DOHH2 (cell line): ENCODE measurements at regions not wholly inside any gene's neighbourhood (a gene's known extent, or its start where the extent isn't known, plus 50 kb on each side); places are given as distances from the start of the nearest gene placed in this dataset.

Experiments
- H3F3A ChIP-seq: fragments of 200-600 bp; sonication (generic), shearing (Covaris generic); 2 replicates; pipeline ENCODE4 v1.6.0; 2016; ENCODE audit warnings: antibody characterized with exemption, mild to moderate bottlenecking; ENCODE audit not compliant: control insufficient read depth, insufficient read depth
- H3K27ac ChIP-seq: fragments of 200-600 bp; sonication (generic); 2 replicates; pipeline ENCODE4 v1.5.1; 2014; ENCODE audit warnings: low read depth, mild to moderate bottlenecking, low read length, moderate library complexity
- H3K27me3 ChIP-seq: fragments of 200-600 bp; sonication (generic); 2 replicates; pipeline ENCODE4 v1.6.1; 2014; ENCODE audit warnings: mild to moderate bottlenecking, low read length, mixed read lengths; ENCODE audit not compliant: control insufficient read depth
- H3K36me3 ChIP-seq: fragments of 200-600 bp; sonication (generic); 2 replicates; pipeline ENCODE4 v1.6.1; 2014; ENCODE audit warnings: mild to moderate bottlenecking, low read length, moderate library complexity, mixed read lengths; ENCODE audit not compliant: control insufficient read depth
- H3K4me1 ChIP-seq: fragments of 200-600 bp; sonication (generic); 2 replicates; pipeline ENCODE4 v1.6.1; 2014; ENCODE audit warnings: mild to moderate bottlenecking, low read length, mixed read lengths; ENCODE audit not compliant: control insufficient read depth
- H3K4me2 ChIP-seq: fragments of 200-600 bp; sonication (generic); 2 replicates; pipeline ENCODE4 v1.6.0; 2014; ENCODE audit warnings: mild to moderate bottlenecking, low read length, moderate library complexity
- H3K4me3 ChIP-seq: fragments of 200-600 bp; sonication (generic); 2 replicates; pipeline ENCODE4 v1.5.1; 2014; ENCODE audit warnings: mild to moderate bottlenecking, low read length, mixed read lengths
- H3K79me2 ChIP-seq: fragments of 200-600 bp; sonication (generic); 2 replicates; pipeline ENCODE4 v1.6.1; 2014; ENCODE audit warnings: mild to moderate bottlenecking, low read length, mixed read lengths; ENCODE audit not compliant: control insufficient read depth
- H3K9me2 ChIP-seq: fragments of 200-600 bp; sonication (generic); replicated peaks from 2 replicates; pipeline ENCODE4 v1.6.1; 2014; ENCODE audit warnings: mild to moderate bottlenecking, low read length, mixed read lengths; ENCODE audit not compliant: control insufficient read depth
- H3K9me3 ChIP-seq: fragments of 200-600 bp; sonication (generic); 2 replicates; pipeline ENCODE4 v1.6.1; 2014; ENCODE audit warnings: antibody characterized with exemption, low read length, mixed read lengths; ENCODE audit not compliant: control insufficient read depth, insufficient read depth
- H4K20me1 ChIP-seq: fragments of 200-600 bp; sonication (generic); 2 replicates; pipeline ENCODE4 v1.6.0; 2014; ENCODE audit warnings: low read depth, mild to moderate bottlenecking, antibody characterized with exemption, low read length, moderate library complexity; ENCODE audit not compliant: control insufficient read depth, insufficient read depth
- EZH2phosphoT487 ChIP-seq: fragments of 200-600 bp; sonication (generic); IDR thresholded peaks from 2 replicates; pipeline ENCODE4 v1.6.1; 2017; ENCODE audit warnings: borderline replicate concordance, mild to moderate bottlenecking, antibody characterized with exemption, low read length, moderate library complexity, mixed read lengths
- TF ChIP-seq, protein P1 (sequence below): fragments of 200-600 bp; sonication (generic); IDR thresholded peaks from one replicate; pipeline ENCODE4 v1.5.1; 2014; ENCODE audit warnings: antibody characterized with exemption, mild to moderate bottlenecking, low read depth, low read length; ENCODE audit not compliant: poor library complexity, severe bottlenecking

DNA sequence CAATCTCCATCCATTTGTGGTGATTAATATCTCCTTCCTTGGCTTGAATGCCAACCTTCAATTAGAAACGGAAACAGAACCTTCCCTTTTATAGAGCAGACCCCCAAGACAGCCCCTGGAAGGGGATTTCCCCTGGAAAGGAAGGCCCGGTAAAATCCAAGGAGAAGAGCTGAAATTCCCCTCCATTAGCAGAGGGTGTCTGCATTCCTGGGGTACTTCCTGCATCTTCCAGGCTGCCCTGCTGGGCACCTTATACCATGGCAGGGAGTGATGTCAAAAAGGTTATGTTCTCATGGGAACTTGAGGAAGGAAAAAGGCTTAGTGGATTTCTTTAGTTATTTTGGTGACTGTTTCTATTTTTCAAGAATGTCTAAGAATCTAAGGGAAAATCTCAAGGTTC, 116.7 kb upstream of the NEO1 start:
- Histone ChIP-seq H3K27ac (no peak overlapping the region), H3K4me3 (no peak overlapping the region), H3K36me3 (no peaks in the 10 kb centered on the region), H3K27me3 (no peaks in the 10 kb centered on the region; the same call in 1 of the 2 replicates), H3K4me2 (no peak overlapping the region), H3K4me1 (no peaks in the 10 kb centered on the region), H4K20me1 (no peaks in the 10 kb centered on the region), H3F3A (no peaks in the 10 kb centered on the region), H3K9me3 (no peaks in the 10 kb centered on the region), H3K9me2 (no peaks in the 10 kb centered on the region; the same call in 1 of the 2 replicates), H3K79me2 (no peaks in the 10 kb centered on the region)
- TF ChIP-seq, protein P1, sequence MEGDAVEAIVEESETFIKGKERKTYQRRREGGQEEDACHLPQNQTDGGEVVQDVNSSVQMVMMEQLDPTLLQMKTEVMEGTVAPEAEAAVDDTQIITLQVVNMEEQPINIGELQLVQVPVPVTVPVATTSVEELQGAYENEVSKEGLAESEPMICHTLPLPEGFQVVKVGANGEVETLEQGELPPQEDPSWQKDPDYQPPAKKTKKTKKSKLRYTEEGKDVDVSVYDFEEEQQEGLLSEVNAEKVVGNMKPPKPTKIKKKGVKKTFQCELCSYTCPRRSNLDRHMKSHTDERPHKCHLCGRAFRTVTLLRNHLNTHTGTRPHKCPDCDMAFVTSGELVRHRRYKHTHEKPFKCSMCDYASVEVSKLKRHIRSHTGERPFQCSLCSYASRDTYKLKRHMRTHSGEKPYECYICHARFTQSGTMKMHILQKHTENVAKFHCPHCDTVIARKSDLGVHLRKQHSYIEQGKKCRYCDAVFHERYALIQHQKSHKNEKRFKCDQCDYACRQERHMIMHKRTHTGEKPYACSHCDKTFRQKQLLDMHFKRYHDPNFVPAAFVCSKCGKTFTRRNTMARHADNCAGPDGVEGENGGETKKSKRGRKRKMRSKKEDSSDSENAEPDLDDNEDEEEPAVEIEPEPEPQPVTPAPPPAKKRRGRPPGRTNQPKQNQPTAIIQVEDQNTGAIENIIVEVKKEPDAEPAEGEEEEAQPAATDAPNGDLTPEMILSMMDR = no peak
- TF ChIP-seq EZH2phosphoT487 = no peak

DNA sequence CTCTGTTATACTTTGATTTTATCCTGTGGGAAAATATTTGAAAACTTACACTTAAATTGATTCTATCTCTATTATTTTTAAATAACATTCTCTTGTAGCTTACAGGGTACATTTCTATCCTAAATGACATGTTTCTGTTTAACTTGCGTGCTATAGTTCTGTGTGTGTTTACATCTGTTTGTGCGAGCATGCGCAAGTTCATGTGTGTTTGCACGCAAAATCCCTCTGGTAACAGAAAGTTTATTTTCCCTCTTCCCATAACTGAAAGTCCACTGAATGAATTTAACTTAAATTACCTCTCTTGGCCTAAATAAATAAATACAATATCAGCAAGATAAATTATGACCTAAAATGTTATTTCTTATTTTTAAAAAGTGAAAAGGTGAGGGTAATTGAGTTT, 117.3 kb upstream of the NEO1 start:
- Histone ChIP-seq H3K36me3 (no peaks in the 10 kb centered on the region), H3K4me3 (no peak overlapping the region), H3K9me2 (no peaks in the 10 kb centered on the region; the same call in 1 of the 2 replicates), H3K9me3 (no peaks in the 10 kb centered on the region), H3F3A (no peaks in the 10 kb centered on the region), H4K20me1 (no peaks in the 10 kb centered on the region), H3K27me3 (no peaks in the 10 kb centered on the region; the same call in 1 of the 2 replicates), H3K4me1 (no peaks in the 10 kb centered on the region), H3K4me2 (no peak overlapping the region), H3K79me2 (no peaks in the 10 kb centered on the region), H3K27ac (no peak overlapping the region)
- TF ChIP-seq, protein P1 = no peak
- TF ChIP-seq EZH2phosphoT487 = no peak

DNA sequence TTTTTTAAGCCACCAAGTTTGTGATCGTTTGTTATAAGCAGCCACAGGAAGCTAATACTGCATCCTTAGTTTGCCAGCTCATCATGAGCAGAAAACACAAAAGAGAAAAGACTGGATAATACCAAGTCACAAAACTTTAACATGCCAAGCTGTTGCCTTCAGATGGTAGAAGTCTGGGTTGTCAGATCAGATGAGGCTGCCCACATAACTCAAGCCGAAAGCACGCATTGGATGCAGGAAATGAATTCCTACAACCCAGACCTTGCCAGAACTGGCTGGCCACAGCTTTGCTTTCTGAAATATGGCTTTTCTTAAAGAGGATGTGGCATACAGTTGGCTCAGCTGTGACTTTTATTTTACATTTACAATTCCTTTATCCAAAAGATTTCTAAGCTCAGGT, 118.3 kb upstream of the NEO1 start:
- H3F3A ChIP-seq = no peaks in the 10 kb centered on the region
- no peaks in the 10 kb centered on the region for H3K79me2 ChIP-seq
- TF ChIP-seq, protein P1 = no peak
- TF ChIP-seq EZH2phosphoT487 = no peak
- H3K9me2 ChIP-seq = no peaks in the 10 kb centered on the region; the same call in 1 of the 2 replicates
- H3K27ac ChIP-seq = no peak overlapping the region
- peaks cover under 1% of the 10 kb centered on the region; the same call in 1 of the 2 replicates for H3K27me3 ChIP-seq
- no peak overlapping the region for H3K4me3 ChIP-seq
- H3K36me3 ChIP-seq = no peaks in the 10 kb centered on the region
- no peaks in the 10 kb centered on the region for H3K4me1 ChIP-seq
- H3K9me3 ChIP-seq = no peaks in the 10 kb centered on the region
- no peak overlapping the region for H3K4me2 ChIP-seq
- H4K20me1 ChIP-seq = no peaks in the 10 kb centered on the region

DNA sequence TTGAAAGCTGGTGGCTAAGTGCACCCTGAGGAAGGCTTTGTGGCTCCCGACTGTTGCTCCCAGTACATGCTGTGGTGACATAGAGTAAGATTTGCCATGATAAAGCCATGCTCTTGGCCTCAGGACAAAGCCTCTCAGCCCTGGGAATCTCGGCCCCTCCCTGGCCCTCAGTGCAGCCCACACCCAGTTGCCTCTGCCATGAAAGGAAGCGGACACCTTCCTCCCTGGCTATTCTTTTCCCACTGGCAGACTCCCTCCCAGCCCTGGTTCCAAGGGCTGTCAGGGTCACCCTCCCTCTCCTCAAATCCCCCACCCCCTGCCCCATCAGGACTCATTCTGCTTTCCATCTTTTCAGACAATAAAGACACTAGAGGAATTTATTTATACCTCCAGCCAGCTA, 119.8 kb upstream of the NEO1 start:
- Histone ChIP-seq H3K4me1 (no peaks in the 10 kb centered on the region), H3K9me2 (no peaks in the 10 kb centered on the region; the same call in 1 of the 2 replicates), H3K4me2 (no peak overlapping the region), H3K9me3 (no peaks in the 10 kb centered on the region), H3K27ac (no peak overlapping the region), H3K79me2 (no peaks in the 10 kb centered on the region), H4K20me1 (no peaks in the 10 kb centered on the region), H3K36me3 (no peaks in the 10 kb centered on the region), H3K4me3 (no peak overlapping the region), H3F3A (no peaks in the 10 kb centered on the region), H3K27me3 (peaks cover 3% of the 10 kb centered on the region; the same call in 1 of the 2 replicates)
- no peak for TF ChIP-seq EZH2phosphoT487
- TF ChIP-seq, protein P1 = no peak
